C4-2B (cell line): ENCODE measurements at regions not wholly inside any gene's neighbourhood (a gene's known extent, or its start where the extent isn't known, plus 50 kb on each side); places are given as distances from the start of the nearest gene placed in this dataset.
A peak's percentile ranks its signal among the peaks of the same experiment; 100 is the strongest.

ENCODE experiments used
- H3K27ac ChIP-seq: fragments of 450-650 bp; 2 replicates; pipeline ENCODE4 v1.5.1; 2017
- CTCF ChIP-seq: fragments of 450-650 bp; conservative IDR thresholded peaks from 2 replicates; pipeline ENCODE4 v1.5.1; 2017; ENCODE audit warnings: mild to moderate bottlenecking
- ZFX ChIP-seq: fragments of 450-650 bp; IDR thresholded peaks from 2 replicates; pipeline ENCODE4 v1.6.1; 2017

- TF ChIP-seq CTCF: no peak
- no peak for TF ChIP-seq ZFX
- no peak overlapping the region for H3K27ac ChIP-seq
These were observed 182.6 kb downstream of the TGFB2 start for GRCh38 chr1:218527737-218528136.

- TF ChIP-seq CTCF (no peak), ZFX (no peak)
- no peak overlapping the region for H3K27ac ChIP-seq
These were observed 184.6 kb downstream of the TGFB2 start for GRCh38 chr1:218529646-218530300.

- TF ChIP-seq CTCF: no peak
- TF ChIP-seq ZFX: no peak
- no peak overlapping the region for H3K27ac ChIP-seq
These were observed 186.8 kb downstream of the TGFB2 start for GRCh38 chr1:218531936-218532335.

GRCh38 chr1:218536296-218536986, 191.3 kb downstream of the TGFB2 start:
- TF ChIP-seq ZFX (no peak), CTCF (no peak)
- no peak overlapping the region for H3K27ac ChIP-seq

GRCh38 chr1:218537122-218537913, 192.2 kb downstream of the TGFB2 start:
- H3K27ac ChIP-seq: no peak overlapping the region
- no peak for TF ChIP-seq CTCF
- no peak for TF ChIP-seq ZFX

GRCh38 chr1:218538341-218538740, 193.2 kb downstream of the TGFB2 start:
- TF ChIP-seq CTCF: no peak
- TF ChIP-seq ZFX: no peak
- H3K27ac ChIP-seq: no peak overlapping the region; the same call in 1 of the 2 replicates

GRCh38 chr1:218546314-218546713, 201.2 kb downstream of the TGFB2 start:
- peak; percentile 10; the same call in 1 of the 2 replicates for TF ChIP-seq CTCF
- no peak for TF ChIP-seq ZFX
- no peak overlapping the region for H3K27ac ChIP-seq
